ENCODE measurements at regions not wholly inside any gene's neighbourhood (a gene's known extent, or its start where the extent isn't known, plus 50 kb on each side); places are given as distances from the start of the nearest gene placed in this dataset.

DNA sequence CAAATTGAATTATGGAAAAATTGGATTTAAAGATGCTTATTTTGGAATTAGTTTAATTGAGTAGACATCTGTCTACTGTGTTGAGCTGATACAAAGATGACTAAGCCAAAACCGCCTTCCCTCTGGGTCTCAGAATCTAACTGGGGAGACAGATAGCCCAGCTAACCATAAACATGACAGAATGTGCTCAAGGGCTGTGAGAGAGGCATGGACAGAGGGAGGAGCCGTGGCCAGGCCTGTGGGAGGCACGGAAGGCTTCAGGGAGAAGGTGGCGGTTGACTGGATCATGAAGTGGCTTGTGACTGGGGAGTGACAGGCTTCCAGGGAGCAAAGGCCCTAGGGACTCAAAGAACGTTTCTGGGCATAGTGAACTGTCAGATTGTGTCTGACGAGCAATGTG is 74.6 kb downstream of the DACT1 start (continued):
- no peak for TF ChIP-seq YY1 (IDR thresholded peaks at IDR 0.05; ENCODE audit: low read depth)
- no peak for TF ChIP-seq TEAD4 (IDR thresholded peaks at IDR 0.05; ENCODE audit: borderline replicate concordance, insufficient read depth)
- no peak for TF ChIP-seq NRF1 (IDR thresholded peaks at IDR 0.05; ENCODE audit: low read depth, low read length)
- TF ChIP-seq EZH2phosphoT487 (IDR thresholded peaks at IDR 0.05; ENCODE audit: borderline replicate concordance, low read depth), result no peak

DNA sequence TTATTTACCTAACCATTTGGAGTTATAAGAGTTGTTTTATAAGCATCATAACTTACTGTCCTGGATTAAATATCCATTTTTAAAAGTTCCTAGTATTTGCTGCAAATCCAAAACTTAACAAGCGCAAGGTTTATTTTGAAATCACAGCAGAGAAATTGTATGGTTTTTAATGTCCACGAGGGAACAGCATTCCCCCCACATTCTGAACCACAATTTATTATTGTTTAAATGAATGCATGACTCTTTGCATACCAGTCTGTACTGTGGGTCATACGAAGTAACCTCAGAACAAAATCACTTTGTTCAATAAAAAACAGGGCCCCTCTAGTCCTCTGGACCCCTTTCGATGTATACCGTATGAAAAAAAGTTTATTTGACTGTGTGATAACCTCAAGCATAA is 75.9 kb downstream of the DACT1 start:
- H3K27ac ChIP-seq (ENCODE audit: low read depth in 2 of 2, low read length in 1 of 2), result no peak overlapping the region
- no peak for TF ChIP-seq GABPA (IDR thresholded peaks at IDR 0.05; ENCODE audit: low read depth)
- TF ChIP-seq FOXM1 (IDR thresholded peaks at IDR 0.05; ENCODE audit: low read depth), result no peak
- TF ChIP-seq, protein P1, sequence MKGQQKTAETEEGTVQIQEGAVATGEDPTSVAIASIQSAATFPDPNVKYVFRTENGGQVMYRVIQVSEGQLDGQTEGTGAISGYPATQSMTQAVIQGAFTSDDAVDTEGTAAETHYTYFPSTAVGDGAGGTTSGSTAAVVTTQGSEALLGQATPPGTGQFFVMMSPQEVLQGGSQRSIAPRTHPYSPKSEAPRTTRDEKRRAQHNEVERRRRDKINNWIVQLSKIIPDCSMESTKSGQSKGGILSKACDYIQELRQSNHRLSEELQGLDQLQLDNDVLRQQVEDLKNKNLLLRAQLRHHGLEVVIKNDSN (IDR thresholded peaks at IDR 0.05; ENCODE audit: borderline replicate concordance, low read depth), result no peak
- TF ChIP-seq, protein P2, sequence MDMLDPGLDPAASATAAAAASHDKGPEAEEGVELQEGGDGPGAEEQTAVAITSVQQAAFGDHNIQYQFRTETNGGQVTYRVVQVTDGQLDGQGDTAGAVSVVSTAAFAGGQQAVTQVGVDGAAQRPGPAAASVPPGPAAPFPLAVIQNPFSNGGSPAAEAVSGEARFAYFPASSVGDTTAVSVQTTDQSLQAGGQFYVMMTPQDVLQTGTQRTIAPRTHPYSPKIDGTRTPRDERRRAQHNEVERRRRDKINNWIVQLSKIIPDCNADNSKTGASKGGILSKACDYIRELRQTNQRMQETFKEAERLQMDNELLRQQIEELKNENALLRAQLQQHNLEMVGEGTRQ (IDR thresholded peaks at IDR 0.05; ENCODE audit: borderline replicate concordance, low read depth, low read length), result no peak
- no peak for TF ChIP-seq MEF2A (IDR thresholded peaks at IDR 0.05; ENCODE audit: borderline replicate concordance, low read depth)
- TF ChIP-seq FOSL2 (IDR thresholded peaks at IDR 0.05; ENCODE audit: borderline replicate concordance, low read depth), result no peak
- TF ChIP-seq, protein P3, sequence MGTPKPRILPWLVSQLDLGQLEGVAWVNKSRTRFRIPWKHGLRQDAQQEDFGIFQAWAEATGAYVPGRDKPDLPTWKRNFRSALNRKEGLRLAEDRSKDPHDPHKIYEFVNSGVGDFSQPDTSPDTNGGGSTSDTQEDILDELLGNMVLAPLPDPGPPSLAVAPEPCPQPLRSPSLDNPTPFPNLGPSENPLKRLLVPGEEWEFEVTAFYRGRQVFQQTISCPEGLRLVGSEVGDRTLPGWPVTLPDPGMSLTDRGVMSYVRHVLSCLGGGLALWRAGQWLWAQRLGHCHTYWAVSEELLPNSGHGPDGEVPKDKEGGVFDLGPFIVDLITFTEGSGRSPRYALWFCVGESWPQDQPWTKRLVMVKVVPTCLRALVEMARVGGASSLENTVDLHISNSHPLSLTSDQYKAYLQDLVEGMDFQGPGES (IDR thresholded peaks at IDR 0.05; ENCODE audit: low read depth, low read length), result no peak
- TF ChIP-seq FOXJ3 (CRISPR knock-in tag; IDR thresholded peaks at IDR 0.05), result no peak
- TF ChIP-seq, protein P4, sequence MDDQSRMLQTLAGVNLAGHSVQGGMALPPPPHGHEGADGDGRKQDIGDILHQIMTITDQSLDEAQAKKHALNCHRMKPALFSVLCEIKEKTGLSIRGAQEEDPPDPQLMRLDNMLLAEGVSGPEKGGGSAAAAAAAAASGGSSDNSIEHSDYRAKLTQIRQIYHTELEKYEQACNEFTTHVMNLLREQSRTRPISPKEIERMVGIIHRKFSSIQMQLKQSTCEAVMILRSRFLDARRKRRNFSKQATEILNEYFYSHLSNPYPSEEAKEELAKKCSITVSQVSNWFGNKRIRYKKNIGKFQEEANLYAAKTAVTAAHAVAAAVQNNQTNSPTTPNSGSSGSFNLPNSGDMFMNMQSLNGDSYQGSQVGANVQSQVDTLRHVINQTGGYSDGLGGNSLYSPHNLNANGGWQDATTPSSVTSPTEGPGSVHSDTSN (IDR thresholded peaks at IDR 0.05), result no peak
- no peak for TF ChIP-seq TAF1 (IDR thresholded peaks at IDR 0.05; ENCODE audit: borderline replicate concordance, low read depth, low read length)
- TF ChIP-seq NRF1 (IDR thresholded peaks at IDR 0.05; ENCODE audit: low read depth, low read length), result no peak
- TF ChIP-seq, protein P5, sequence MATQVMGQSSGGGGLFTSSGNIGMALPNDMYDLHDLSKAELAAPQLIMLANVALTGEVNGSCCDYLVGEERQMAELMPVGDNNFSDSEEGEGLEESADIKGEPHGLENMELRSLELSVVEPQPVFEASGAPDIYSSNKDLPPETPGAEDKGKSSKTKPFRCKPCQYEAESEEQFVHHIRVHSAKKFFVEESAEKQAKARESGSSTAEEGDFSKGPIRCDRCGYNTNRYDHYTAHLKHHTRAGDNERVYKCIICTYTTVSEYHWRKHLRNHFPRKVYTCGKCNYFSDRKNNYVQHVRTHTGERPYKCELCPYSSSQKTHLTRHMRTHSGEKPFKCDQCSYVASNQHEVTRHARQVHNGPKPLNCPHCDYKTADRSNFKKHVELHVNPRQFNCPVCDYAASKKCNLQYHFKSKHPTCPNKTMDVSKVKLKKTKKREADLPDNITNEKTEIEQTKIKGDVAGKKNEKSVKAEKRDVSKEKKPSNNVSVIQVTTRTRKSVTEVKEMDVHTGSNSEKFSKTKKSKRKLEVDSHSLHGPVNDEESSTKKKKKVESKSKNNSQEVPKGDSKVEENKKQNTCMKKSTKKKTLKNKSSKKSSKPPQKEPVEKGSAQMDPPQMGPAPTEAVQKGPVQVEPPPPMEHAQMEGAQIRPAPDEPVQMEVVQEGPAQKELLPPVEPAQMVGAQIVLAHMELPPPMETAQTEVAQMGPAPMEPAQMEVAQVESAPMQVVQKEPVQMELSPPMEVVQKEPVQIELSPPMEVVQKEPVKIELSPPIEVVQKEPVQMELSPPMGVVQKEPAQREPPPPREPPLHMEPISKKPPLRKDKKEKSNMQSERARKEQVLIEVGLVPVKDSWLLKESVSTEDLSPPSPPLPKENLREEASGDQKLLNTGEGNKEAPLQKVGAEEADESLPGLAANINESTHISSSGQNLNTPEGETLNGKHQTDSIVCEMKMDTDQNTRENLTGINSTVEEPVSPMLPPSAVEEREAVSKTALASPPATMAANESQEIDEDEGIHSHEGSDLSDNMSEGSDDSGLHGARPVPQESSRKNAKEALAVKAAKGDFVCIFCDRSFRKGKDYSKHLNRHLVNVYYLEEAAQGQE (IDR thresholded peaks at IDR 0.05; ENCODE audit: low read depth, low read length), result no peak
- no peak for TF ChIP-seq YY1 (IDR thresholded peaks at IDR 0.05; ENCODE audit: low read depth)
- no peak for TF ChIP-seq JUND (IDR thresholded peaks at IDR 0.05)
- no peak for TF ChIP-seq RFX5 (IDR thresholded peaks at IDR 0.05; ENCODE audit: low read length)
- TF ChIP-seq, protein P6, sequence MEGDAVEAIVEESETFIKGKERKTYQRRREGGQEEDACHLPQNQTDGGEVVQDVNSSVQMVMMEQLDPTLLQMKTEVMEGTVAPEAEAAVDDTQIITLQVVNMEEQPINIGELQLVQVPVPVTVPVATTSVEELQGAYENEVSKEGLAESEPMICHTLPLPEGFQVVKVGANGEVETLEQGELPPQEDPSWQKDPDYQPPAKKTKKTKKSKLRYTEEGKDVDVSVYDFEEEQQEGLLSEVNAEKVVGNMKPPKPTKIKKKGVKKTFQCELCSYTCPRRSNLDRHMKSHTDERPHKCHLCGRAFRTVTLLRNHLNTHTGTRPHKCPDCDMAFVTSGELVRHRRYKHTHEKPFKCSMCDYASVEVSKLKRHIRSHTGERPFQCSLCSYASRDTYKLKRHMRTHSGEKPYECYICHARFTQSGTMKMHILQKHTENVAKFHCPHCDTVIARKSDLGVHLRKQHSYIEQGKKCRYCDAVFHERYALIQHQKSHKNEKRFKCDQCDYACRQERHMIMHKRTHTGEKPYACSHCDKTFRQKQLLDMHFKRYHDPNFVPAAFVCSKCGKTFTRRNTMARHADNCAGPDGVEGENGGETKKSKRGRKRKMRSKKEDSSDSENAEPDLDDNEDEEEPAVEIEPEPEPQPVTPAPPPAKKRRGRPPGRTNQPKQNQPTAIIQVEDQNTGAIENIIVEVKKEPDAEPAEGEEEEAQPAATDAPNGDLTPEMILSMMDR (IDR thresholded peaks at IDR 0.05), result no peak
- no peak for TF ChIP-seq NFIC (IDR thresholded peaks at IDR 0.05; ENCODE audit: borderline replicate concordance)
- no peak for TF ChIP-seq ELF1 (IDR thresholded peaks at IDR 0.05)
- TF ChIP-seq RXRA (IDR thresholded peaks at IDR 0.05; ENCODE audit: borderline replicate concordance, low read depth), result no peak
- no peak overlapping the region for H3K4me2 ChIP-seq
- H2AFZ ChIP-seq (ENCODE audit: low read depth), result no peak overlapping the region
- H3K4me1 ChIP-seq (ENCODE audit: control insufficient read depth in 1 of 2, insufficient read depth in 2 of 2, low read depth in 1 of 2, low read length in 1 of 2), result peaks cover 8 to 13% of the 10 kb centered on the region in 2 experiments; a peak in 3 of 4 replicates
- H3K9ac ChIP-seq, result no peak overlapping the region
- H3K9me3 ChIP-seq, result no peaks in the 10 kb centered on the region
- DNase-seq, result no peak
- H3K9me2 ChIP-seq, result no peaks in the 10 kb centered on the region
- no peak overlapping the region for H3K4me3 ChIP-seq (ENCODE audit: low read depth in 2 of 2, low read length in 1 of 2)
- 83% methylated on average over 5 of the region's 5 CpGs for WGBS (ENCODE audit: low lambda C conversion rate)
- no peaks in the 10 kb centered on the region for H3K79me2 ChIP-seq (ENCODE audit: insufficient read depth)
- no peaks in the 10 kb centered on the region for H3K27me3 ChIP-seq (ENCODE audit: insufficient read depth)
- H3F3A ChIP-seq (replicated peaks; ENCODE audit: insufficient read depth), result no peaks in the 10 kb centered on the region
- POLR2A ChIA-PET, result no interaction called here
- H4K20me1 ChIP-seq (ENCODE audit: insufficient read depth), result no peaks in the 10 kb centered on the region
- no peaks in the 10 kb centered on the region for H3K36me3 ChIP-seq (replicated peaks in 1 of 2; ENCODE audit: control insufficient read depth in 1 of 2, insufficient read depth in 2 of 2, low read length in 1 of 2)
- CTCF ChIA-PET, result no interaction called here
